HepG2 (cell line): ENCODE measurements at regions not wholly inside any gene's neighbourhood (a gene's known extent, or its start where the extent isn't known, plus 50 kb on each side); places are given as distances from the start of the nearest gene placed in this dataset.
A peak's percentile ranks its signal among the peaks of the same experiment; 100 is the strongest.

Experiments
- AKAP8 ChIP-seq: sonication (generic); formaldehyde crosslinking; IDR thresholded peaks from 2 replicates; pipeline ENCODE4 v1.5.1; 2020; ENCODE audit warnings: mild to moderate bottlenecking, missing genetic modification reagents
- CEBPB ChIP-seq: IDR thresholded peaks from 2 replicates; pipeline ENCODE4 v1.6.1; 2011; ENCODE audit warnings: low read depth, low read length, improper control_type of control experiment, borderline replicate concordance
- CENPX ChIP-seq: sonication (generic); formaldehyde crosslinking; IDR thresholded peaks from 2 replicates; pipeline ENCODE4 v1.9.0; 2021; ENCODE audit warnings: mild to moderate bottlenecking, missing genetic modification reagents, moderate library complexity
- DR1 ChIP-seq: sonication (generic); formaldehyde crosslinking; IDR thresholded peaks from 2 replicates; pipeline ENCODE4 v1.8.0; 2021; ENCODE audit warnings: mild to moderate bottlenecking, missing genetic modification reagents, inconsistent platforms
- HNF4G ChIP-seq, 2 experiments: sonication (generic) in 1 of 2; formaldehyde crosslinking in 1 of 2; IDR thresholded peaks; 2 replicates each; pipeline versions ENCODE4 v1.4.0 to v1.6.1; 2011 to 2020; ENCODE audit warnings: borderline replicate concordance in 2 of 2, low read depth in 2 of 2, mild to moderate bottlenecking in 2 of 2, low read length in 1 of 2, missing genetic modification reagents in 1 of 2, moderate library complexity in 1 of 2
- KLF15 ChIP-seq: sonication (generic); formaldehyde crosslinking; IDR thresholded peaks from 2 replicates; pipeline ENCODE4 v1.8.1; 2023; ENCODE audit warnings: borderline replicate concordance, mild to moderate bottlenecking, inconsistent platforms, missing genetic modification reagents, mixed read lengths
- MED8 ChIP-seq: sonication (generic); formaldehyde crosslinking; IDR thresholded peaks from 2 replicates; pipeline ENCODE4 v1.8.1; 2023; ENCODE audit warnings: mild to moderate bottlenecking, missing genetic modification reagents; ENCODE audit not compliant: insufficient replicate concordance
- NCOA2 ChIP-seq: sonication (generic); formaldehyde crosslinking; IDR thresholded peaks from 2 replicates; pipeline ENCODE4 v1.8.0; 2022; ENCODE audit warnings: inconsistent platforms
- NCOA5 ChIP-seq: sonication (generic); formaldehyde crosslinking; IDR thresholded peaks from 2 replicates; pipeline ENCODE4 v1.4.0; 2020; ENCODE audit warnings: missing genetic modification reagents
- NONO ChIP-seq, 2 experiments: fragments of 450-650 bp in 1 of 2; sonication (generic) in 1 of 2; formaldehyde crosslinking in 1 of 2; IDR thresholded peaks in 1 of 2; conservative IDR thresholded peaks in 1 of 2; 2 replicates each; pipeline versions ENCODE4 v1.6.1 to v1.8.0; 2017 to 2022; ENCODE audit warnings: mild to moderate bottlenecking in 1 of 2, missing genetic modification reagents in 1 of 2, moderate library complexity in 1 of 2
- NR2F2 ChIP-seq: IDR thresholded peaks from 2 replicates; pipeline ENCODE4 v1.6.1; 2012; ENCODE audit warnings: low read depth, inconsistent platforms, borderline replicate concordance
- PRPF4 ChIP-seq: fragments of 200-400 bp; formaldehyde crosslinking; IDR thresholded peaks from 2 replicates; pipeline ENCODE4 v1.6.1; 2016; ENCODE audit warnings: low read length, low read depth; ENCODE audit not compliant: poor library complexity, severe bottlenecking
- REST ChIP-seq, 2 experiments: IDR thresholded peaks; 2 replicates each; pipeline ENCODE4 v1.6.1; 2011 to 2012; ENCODE audit warnings: low read length in 2 of 2, borderline replicate concordance in 1 of 2, low read depth in 1 of 2, mild to moderate bottlenecking in 1 of 2, moderate library complexity in 1 of 2
- RNF219 ChIP-seq: sonication (generic); formaldehyde crosslinking; IDR thresholded peaks from 2 replicates; pipeline ENCODE4 v1.5.0; 2020; ENCODE audit warnings: mild to moderate bottlenecking, missing genetic modification reagents
- ZEB1 ChIP-seq: IDR thresholded peaks from 2 replicates; pipeline ENCODE4 v1.6.1; 2012; ENCODE audit warnings: mild to moderate bottlenecking, low read depth, inconsistent platforms; ENCODE audit not compliant: insufficient replicate concordance
- ZFP90 ChIP-seq: sonication (generic); formaldehyde crosslinking; IDR thresholded peaks from 2 replicates; pipeline ENCODE4 v1.8.0; 2022; ENCODE audit warnings: missing genetic modification reagents, mild to moderate bottlenecking, inconsistent platforms, borderline replicate concordance
- ZNF264 ChIP-seq: sonication (generic); formaldehyde crosslinking; IDR thresholded peaks from 2 replicates; pipeline ENCODE4 v1.4.0; 2020; ENCODE audit warnings: missing genetic modification reagents
- ZNF564 ChIP-seq: sonication (generic); formaldehyde crosslinking; IDR thresholded peaks from 2 replicates; pipeline ENCODE4 v1.8.1; 2023; ENCODE audit warnings: mild to moderate bottlenecking, missing genetic modification reagents
- ZNF614 ChIP-seq: IDR thresholded peaks from 2 replicates; pipeline ENCODE4 v1.6.1; 2018; ENCODE audit warnings: missing biosample characterization, missing genetic modification reagents, inconsistent platforms, borderline replicate concordance
- ZNF652 ChIP-seq: IDR thresholded peaks from 2 replicates; pipeline ENCODE4 v1.6.1; 2016; ENCODE audit warnings: low read depth, borderline replicate concordance
- ZNF747 ChIP-seq: sonication (generic); formaldehyde crosslinking; IDR thresholded peaks from 2 replicates; pipeline ENCODE4 v1.8.1; 2023; ENCODE audit warnings: missing genetic modification reagents, mild to moderate bottlenecking, borderline replicate concordance
- ZSCAN22 ChIP-seq: sonication (generic); formaldehyde crosslinking; IDR thresholded peaks from 2 replicates; pipeline ENCODE4 v1.4.0; 2020; ENCODE audit warnings: mild to moderate bottlenecking, missing genetic modification reagents
- TF ChIP-seq, protein P1 (sequence below): sonication (generic); formaldehyde crosslinking; conservative IDR thresholded peaks from 2 replicates; pipeline ENCODE4 v1.4.0; 2020; ENCODE audit warnings: missing genetic modification reagents

DNA sequence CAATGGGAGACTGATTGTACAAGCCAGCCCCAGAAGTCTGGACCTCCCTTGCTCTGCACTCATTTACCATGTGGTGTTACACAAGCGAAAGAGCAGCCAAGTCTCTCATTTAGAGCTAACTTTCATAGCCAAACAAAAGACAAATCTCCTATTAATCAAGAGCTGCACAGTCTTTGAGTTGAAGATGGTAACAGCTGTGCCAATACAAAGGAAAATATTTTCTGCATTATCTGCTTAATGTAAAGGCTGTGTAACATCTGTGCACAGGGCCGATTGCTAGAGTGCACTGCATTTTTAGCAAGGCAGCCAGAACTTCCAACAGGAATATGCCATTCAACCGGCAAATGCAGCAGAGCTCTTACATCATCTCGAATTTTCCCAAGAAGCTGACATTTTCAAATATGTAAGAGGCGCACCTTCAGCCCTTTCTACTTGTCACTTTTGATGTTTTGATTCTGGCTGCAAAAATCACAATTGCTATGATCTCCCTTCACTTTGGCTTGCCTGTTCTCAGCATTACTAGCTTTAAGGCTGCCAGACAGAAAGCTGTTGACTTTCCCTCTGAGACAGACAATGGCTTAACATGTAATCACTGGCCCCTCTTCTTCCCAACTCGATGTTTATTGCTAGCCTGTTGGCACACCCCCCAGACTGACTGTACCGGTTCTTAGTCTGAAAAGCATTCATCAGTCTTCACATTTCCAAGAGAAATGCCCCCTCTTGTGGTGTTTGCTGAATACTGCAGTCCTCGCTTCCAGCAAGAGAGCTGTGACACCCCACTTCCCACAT lies 96.9 kb upstream of the TANK start (continued):
- TF ChIP-seq, protein P1, sequence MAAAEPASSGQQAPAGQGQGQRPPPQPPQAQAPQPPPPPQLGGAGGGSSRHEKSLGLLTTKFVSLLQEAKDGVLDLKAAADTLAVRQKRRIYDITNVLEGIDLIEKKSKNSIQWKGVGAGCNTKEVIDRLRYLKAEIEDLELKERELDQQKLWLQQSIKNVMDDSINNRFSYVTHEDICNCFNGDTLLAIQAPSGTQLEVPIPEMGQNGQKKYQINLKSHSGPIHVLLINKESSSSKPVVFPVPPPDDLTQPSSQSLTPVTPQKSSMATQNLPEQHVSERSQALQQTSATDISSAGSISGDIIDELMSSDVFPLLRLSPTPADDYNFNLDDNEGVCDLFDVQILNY (CRISPR knock-in tag), result no peak
- no peak for TF ChIP-seq HNF4G (IDR thresholded peaks at IDR 0.05; ENCODE audit: borderline replicate concordance, low read depth, low read length)
- TF ChIP-seq HNF4G (CRISPR knock-in tag; IDR thresholded peaks at IDR 0.05; ENCODE audit: borderline replicate concordance, low read depth), result no peak
- no peak for TF ChIP-seq KLF15 (CRISPR knock-in tag)
- no peak for TF ChIP-seq NR2F2
- peak; percentile 66; the same call in 1 of the 2 replicates for TF ChIP-seq ZFP90 (CRISPR knock-in tag)
- TF ChIP-seq CEBPB, result no peak
- no peak for TF ChIP-seq ZNF564 (CRISPR knock-in tag)
- TF ChIP-seq ZEB1, result no peak
- TF ChIP-seq RNF219 (CRISPR knock-in tag), result no peak
- no peak for TF ChIP-seq CENPX
- TF ChIP-seq NCOA5 (CRISPR knock-in tag), result no peak
- TF ChIP-seq MED8 (CRISPR knock-in tag), result no peak
- TF ChIP-seq REST (IDR thresholded peaks at IDR 0.05; ENCODE audit: borderline replicate concordance in 1 of 2, low read depth in 1 of 2, low read length in 2 of 2), result no peak
- TF ChIP-seq PRPF4, result no peak
- TF ChIP-seq ZNF614 (CRISPR knock-in tag), result 0 out of 2 replicates have a peak, but pooled peaks have one; percentile 45
- TF ChIP-seq DR1, result no peak
- TF ChIP-seq ZNF652 (CRISPR knock-in tag), result no peak
- TF ChIP-seq NONO (IDR thresholded peaks at IDR 0.05), result no peak
- TF ChIP-seq NONO (CRISPR knock-in tag; conservative IDR thresholded peaks at IDR 0.05), result no peak
- TF ChIP-seq NCOA2 (CRISPR knock-in tag), result no peak
- 0 out of 2 replicates have a peak, but pooled peaks have one; percentile 44 for TF ChIP-seq ZNF264 (CRISPR knock-in tag)
- no peak for TF ChIP-seq ZSCAN22 (CRISPR knock-in tag)
- no peak for TF ChIP-seq ZNF747 (CRISPR knock-in tag)
- no peak for TF ChIP-seq AKAP8 (CRISPR knock-in tag)
